H9 (cell line): ENCODE measurements at regions not wholly inside any gene's neighbourhood (a gene's known extent, or its start where the extent isn't known, plus 50 kb on each side); places are given as distances from the start of the nearest gene placed in this dataset.

Experiments used
- DNase-seq: peaks from one replicate; pipeline ENCODE4 v3.0.0-alpha.2; 2017
- H2AFZ ChIP-seq: one replicate; pipeline ENCODE4 v1.6.1; 2013; ENCODE audit warnings: mild to moderate bottlenecking, low read length, control low read depth, moderate library complexity
- H2AK5ac ChIP-seq: 2 replicates; pipeline ENCODE4 v1.6.1; 2013; ENCODE audit warnings: low read length, control low read depth, mixed read lengths; ENCODE audit not compliant: insufficient read length
- H2BK120ac ChIP-seq: one replicate; pipeline ENCODE4 v1.6.1; 2013; ENCODE audit warnings: low read depth, mild to moderate bottlenecking, low read length, control low read depth, inconsistent platforms; ENCODE audit not compliant: poor library complexity, severe bottlenecking
- H2BK12ac ChIP-seq: 2 replicates; pipeline ENCODE4 v1.6.1; 2013; ENCODE audit warnings: low read length, control low read depth, mixed read lengths, low read depth; ENCODE audit not compliant: insufficient read length
- H2BK15ac ChIP-seq: 2 replicates; pipeline ENCODE4 v1.6.1; 2013; ENCODE audit warnings: low read depth, low read length, control low read depth
- H2BK20ac ChIP-seq: one replicate; pipeline ENCODE4 v1.6.1; 2013; ENCODE audit warnings: low read depth, mild to moderate bottlenecking, low read length, control low read depth, inconsistent platforms; ENCODE audit not compliant: poor library complexity, severe bottlenecking
- H2BK5ac ChIP-seq: 2 replicates; pipeline ENCODE4 v1.6.1; 2013; ENCODE audit warnings: low read length, control low read depth, mixed read lengths; ENCODE audit not compliant: insufficient read length
- H3K14ac ChIP-seq: 2 replicates; pipeline ENCODE4 v1.6.1; 2013; ENCODE audit warnings: low read length, control low read depth; ENCODE audit not compliant: insufficient read depth
- H3K18ac ChIP-seq: 2 replicates; pipeline ENCODE4 v1.6.1; 2013; ENCODE audit warnings: low read depth, mild to moderate bottlenecking, mixed read lengths, low read length, control low read depth; ENCODE audit not compliant: insufficient read length
- H3K23ac ChIP-seq: 2 replicates; pipeline ENCODE4 v1.6.1; 2013; ENCODE audit warnings: low read length, control low read depth, mixed read lengths, low read depth; ENCODE audit not compliant: insufficient read length
- H3K23me2 ChIP-seq: 2 replicates; pipeline ENCODE4 v1.6.1; 2013; ENCODE audit warnings: low read depth, mild to moderate bottlenecking, mixed read lengths, low read length, control low read depth; ENCODE audit not compliant: insufficient read length, poor library complexity, severe bottlenecking
- H3K27ac ChIP-seq: 2 replicates; pipeline ENCODE4 v1.5.1; 2013; ENCODE audit warnings: low read length, control low read depth, mixed read lengths, low read depth; ENCODE audit not compliant: insufficient read length
- H3K27me3 ChIP-seq: 2 replicates; pipeline ENCODE4 v1.6.1; 2013; ENCODE audit warnings: low read length, control low read depth, inconsistent platforms; ENCODE audit not compliant: insufficient read depth
- H3K4ac ChIP-seq: 2 replicates; pipeline ENCODE4 v1.6.1; 2013; ENCODE audit warnings: low read depth, mild to moderate bottlenecking, control low read depth, inconsistent platforms, low read length, moderate library complexity
- H3K4me1 ChIP-seq: 2 replicates; pipeline ENCODE4 v1.6.1; 2013; ENCODE audit warnings: low read length, control low read depth, inconsistent platforms; ENCODE audit not compliant: insufficient read depth
- H3K4me2 ChIP-seq: 2 replicates; pipeline ENCODE4 v1.6.1; 2013; ENCODE audit warnings: low read length, control low read depth, mixed read lengths; ENCODE audit not compliant: insufficient read length, insufficient read depth
- H3K56ac ChIP-seq: 2 replicates; pipeline ENCODE4 v1.6.1; 2013; ENCODE audit warnings: low read depth, mild to moderate bottlenecking, mixed read lengths, low read length, control low read depth; ENCODE audit not compliant: insufficient read length
- H3K79me1 ChIP-seq: 2 replicates; pipeline ENCODE4 v1.6.1; 2013; ENCODE audit warnings: low read depth, mild to moderate bottlenecking, moderate library complexity, low read length, control low read depth, inconsistent platforms; ENCODE audit not compliant: insufficient read depth, poor library complexity, severe bottlenecking
- H3K79me2 ChIP-seq: 2 replicates; pipeline ENCODE4 v1.6.1; 2013; ENCODE audit warnings: low read length, control low read depth, inconsistent platforms; ENCODE audit not compliant: insufficient read depth
- H3K9ac ChIP-seq: 2 replicates; pipeline ENCODE4 v1.6.1; 2013; ENCODE audit warnings: low read length, control low read depth, mixed read lengths; ENCODE audit not compliant: insufficient read length; ENCODE audit errors: extremely low read depth
- H3K9me3 ChIP-seq: one replicate; pipeline ENCODE4 v1.6.1; 2013; ENCODE audit warnings: low read depth, low read length, inconsistent platforms; ENCODE audit not compliant: control insufficient read depth
- H3T11ph ChIP-seq: one replicate; pipeline ENCODE4 v1.6.1; 2013; ENCODE audit warnings: mild to moderate bottlenecking, low read length, control low read depth, inconsistent platforms
- H4K20me1 ChIP-seq: one replicate; pipeline ENCODE4 v1.6.1; 2013; ENCODE audit not compliant: control insufficient read depth, insufficient read length, insufficient read depth
- H4K5ac ChIP-seq: 2 replicates; pipeline ENCODE4 v1.6.1; 2013; ENCODE audit warnings: low read depth, mild to moderate bottlenecking, mixed read lengths, low read length, control low read depth; ENCODE audit not compliant: insufficient read length
- H4K8ac ChIP-seq: replicated peaks from 2 replicates; pipeline ENCODE4 v1.6.1; 2013; ENCODE audit warnings: low read length, control low read depth, mixed read lengths, low read depth; ENCODE audit not compliant: insufficient read length
- H4K91ac ChIP-seq: 2 replicates; pipeline ENCODE4 v1.6.1; 2013; ENCODE audit warnings: low read depth, mild to moderate bottlenecking, moderate library complexity, mixed read lengths, low read length, control low read depth; ENCODE audit not compliant: insufficient read length
- H3K27ac Mint-ChIP-seq, 3 experiments: 2 replicates in 2 of 3; 3 replicates in 1 of 3; pipeline ENCODE4 v1.8.0; 2020 to 2021; ENCODE audit warnings: mixed read lengths in 3 of 3, mild to moderate bottlenecking in 1 of 3, moderate library complexity in 1 of 3
- H3K27me3 Mint-ChIP-seq: 2 replicates; pipeline ENCODE4 v1.8.0; 2021; ENCODE audit warnings: low read depth, mild to moderate bottlenecking, moderate library complexity, mixed read lengths
- H3K36me3 Mint-ChIP-seq, 3 experiments: 2 replicates in 2 of 3; 3 replicates in 1 of 3; pipeline ENCODE4 v1.8.0; 2020 to 2021; ENCODE audit warnings: low read depth in 3 of 3, mixed read lengths in 3 of 3; ENCODE audit not compliant: insufficient read depth in 1 of 3
- H3K4me1 Mint-ChIP-seq, 2 experiments: 2 replicates each; pipeline ENCODE4 v1.8.0; 2020; ENCODE audit warnings: mixed read lengths in 2 of 2
- H3K4me3 Mint-ChIP-seq, 2 experiments: 2 replicates in 1 of 2; 3 replicates in 1 of 2; pipeline ENCODE4 v1.8.0; 2020 to 2021; ENCODE audit warnings: mild to moderate bottlenecking in 2 of 2, mixed read lengths in 2 of 2, moderate library complexity in 1 of 2
- H3K9me3 Mint-ChIP-seq, 2 experiments: 2 replicates in 1 of 2; 3 replicates in 1 of 2; pipeline ENCODE4 v1.8.0; 2020; ENCODE audit warnings: mild to moderate bottlenecking in 2 of 2, mixed read lengths in 2 of 2, moderate library complexity in 1 of 2
- TF ChIP-seq, protein P1 (sequence below): fragments of 200-600 bp; sonication (generic); conservative IDR thresholded peaks from 3 replicates; pipeline ENCODE4 v1.8.0; 2021; ENCODE audit warnings: antibody characterized with exemption, mild to moderate bottlenecking

DNA sequence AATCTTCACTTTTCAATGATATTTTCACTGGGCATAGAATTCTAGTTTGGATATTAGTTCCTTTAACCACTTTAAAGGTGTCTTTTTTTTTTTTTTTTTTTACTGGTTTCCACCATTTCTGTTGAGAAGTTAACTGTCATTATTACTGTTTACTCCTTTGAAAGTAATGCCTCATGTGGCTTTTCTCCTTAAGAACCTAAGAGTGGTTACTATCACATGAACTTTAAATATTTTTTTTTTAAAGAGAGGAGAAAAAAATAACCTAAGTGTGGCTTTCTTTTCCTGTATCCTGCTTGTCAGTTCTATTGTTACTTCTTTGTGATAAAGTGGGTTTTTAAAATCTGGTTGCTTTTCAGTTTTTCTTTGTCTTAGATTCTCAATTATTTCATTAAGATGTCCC is 229.5 kb downstream of the CDH26 start:
- Histone ChIP-seq H3K27me3 (no peaks in the 10 kb centered on the region), H2AK5ac (no peak overlapping the region), H2BK12ac (no peak overlapping the region), H3T11ph (no peak overlapping the region), H3K79me1 (no peaks in the 10 kb centered on the region), H4K91ac (no peak overlapping the region), H3K4ac (no peak overlapping the region), H2BK15ac (no peak overlapping the region), H2BK5ac (no peak overlapping the region), H4K8ac (no peak overlapping the region), H3K9ac (no peak overlapping the region), H3K9me3 (no peaks in the 10 kb centered on the region), H3K23ac (no peak overlapping the region), H4K20me1 (no peaks in the 10 kb centered on the region), H3K4me2 (no peak overlapping the region), H2BK120ac (no peak overlapping the region), H3K4me1 (no peaks in the 10 kb centered on the region), H3K27ac (no peak overlapping the region), H4K5ac (no peak overlapping the region), H2AFZ (no peak overlapping the region), H3K79me2 (no peaks in the 10 kb centered on the region), H3K18ac (no peak overlapping the region), H3K14ac (no peak overlapping the region), H3K56ac (no peak overlapping the region), H2BK20ac (no peak overlapping the region), H3K23me2 (no peaks in the 10 kb centered on the region)
- no peak overlapping the region for H3K27ac Mint-ChIP-seq
- peaks cover 17% of the 10 kb centered on the region for H3K27me3 Mint-ChIP-seq
- DNase-seq: no peak
- peaks cover 5 to 10% of the 10 kb centered on the region in 2 experiments for H3K9me3 Mint-ChIP-seq
- no peak overlapping the region for H3K4me3 Mint-ChIP-seq
- TF ChIP-seq, protein P1, sequence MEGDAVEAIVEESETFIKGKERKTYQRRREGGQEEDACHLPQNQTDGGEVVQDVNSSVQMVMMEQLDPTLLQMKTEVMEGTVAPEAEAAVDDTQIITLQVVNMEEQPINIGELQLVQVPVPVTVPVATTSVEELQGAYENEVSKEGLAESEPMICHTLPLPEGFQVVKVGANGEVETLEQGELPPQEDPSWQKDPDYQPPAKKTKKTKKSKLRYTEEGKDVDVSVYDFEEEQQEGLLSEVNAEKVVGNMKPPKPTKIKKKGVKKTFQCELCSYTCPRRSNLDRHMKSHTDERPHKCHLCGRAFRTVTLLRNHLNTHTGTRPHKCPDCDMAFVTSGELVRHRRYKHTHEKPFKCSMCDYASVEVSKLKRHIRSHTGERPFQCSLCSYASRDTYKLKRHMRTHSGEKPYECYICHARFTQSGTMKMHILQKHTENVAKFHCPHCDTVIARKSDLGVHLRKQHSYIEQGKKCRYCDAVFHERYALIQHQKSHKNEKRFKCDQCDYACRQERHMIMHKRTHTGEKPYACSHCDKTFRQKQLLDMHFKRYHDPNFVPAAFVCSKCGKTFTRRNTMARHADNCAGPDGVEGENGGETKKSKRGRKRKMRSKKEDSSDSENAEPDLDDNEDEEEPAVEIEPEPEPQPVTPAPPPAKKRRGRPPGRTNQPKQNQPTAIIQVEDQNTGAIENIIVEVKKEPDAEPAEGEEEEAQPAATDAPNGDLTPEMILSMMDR: no peak
- no peaks in the 10 kb centered on the region for H3K36me3 Mint-ChIP-seq
- H3K4me1 Mint-ChIP-seq: no peaks in the 10 kb centered on the region
